A549 (cell line): ENCODE measurements at regions not wholly inside any gene's neighbourhood (a gene's known extent, or its start where the extent isn't known, plus 50 kb on each side); places are given as distances from the start of the nearest gene placed in this dataset.

Experiments
- ATAC-seq, 2 experiments: fragments of 200-7000 bp in 1 of 2; fragments of >200 bp in 1 of 2; cut with Nextera tagmentation in 1 of 2; cut with Tn5 transposase in 1 of 2; 3 replicates each; pipeline versions ENCODE4 v1.8.0 to v1.9.1; 2018 to 2020; ENCODE audit warnings: mild to moderate bottlenecking in 1 of 2, moderate library complexity in 1 of 2
- CTCF ChIA-PET: fragments of 300-600 bp; sonication (Branson Sonifier 250); formaldehyde crosslinking; extraction: SDS; loops from one replicate; lab custom pipeline; 2021; ENCODE audit warnings: antibody characterized with exemption, inconsistent platforms; lab: Yijun Ruan, JAX
- POLR2A ChIA-PET: fragments of 350-600 bp; formaldehyde crosslinking; extraction: SDS; loops from one replicate; lab custom pipeline; 2021; ENCODE audit warnings: antibody characterized with exemption, inconsistent platforms; lab: Yijun Ruan, JAX
- DNase-seq, 2 experiments: peaks; one replicate each; pipeline versions ENCODE4 v3.0.0 to v3.0.0-alpha.2; 2011 to 2016; ENCODE audit warnings: low read depth in 1 of 2, low spot score in 1 of 2
- FAIRE-seq: peaks from 2 replicates; lab custom pipeline; 2011; peaks lifted over from hg19 to GRCh38; lab: Jason Lieb, UNC
- H3K27ac ChIP-seq, 2 experiments: fragments of >200 bp; sonication (Bioruptor Twin); formaldehyde crosslinking; 3 replicates each; pipeline ENCODE4 v1.5.1; 2016 to 2017
- H3K4me1 ChIP-seq: fragments of >200 bp; sonication (Bioruptor Twin); formaldehyde crosslinking; 3 replicates; pipeline ENCODE4 v1.6.1; 2016
- H3K4me2 ChIP-seq: fragments of >200 bp; sonication (Bioruptor Twin); formaldehyde crosslinking; 3 replicates; pipeline ENCODE4 v1.6.1; 2016
- H3K4me3 ChIP-seq: fragments of >200 bp; sonication (Bioruptor Twin); formaldehyde crosslinking; 3 replicates; pipeline ENCODE4 v1.5.1; 2016
- H3K9me3 ChIP-seq: fragments of >200 bp; sonication (Bioruptor Twin); formaldehyde crosslinking; 3 replicates; pipeline ENCODE4 v1.6.1; 2016
- BHLHE40 ChIP-seq: IDR thresholded peaks from 2 replicates; pipeline ENCODE4 v1.6.1; 2012; ENCODE audit warnings: low read depth, low read length, inconsistent platforms
- CBX2 ChIP-seq: fragments of 200-600 bp; sonication (generic); IDR thresholded peaks from 2 replicates; pipeline ENCODE4 v1.6.1; 2016; ENCODE audit warnings: low read depth, mild to moderate bottlenecking, borderline replicate concordance
- CBX8 ChIP-seq: fragments of 200-600 bp; sonication (generic); IDR thresholded peaks from 2 replicates; pipeline ENCODE4 v1.6.1; 2016
- EHF ChIP-seq: fragments of 250-450 bp; sonication (Bioruptor Pico); IDR thresholded peaks from 2 replicates; pipeline ENCODE4 v1.5.0; 2020; ENCODE audit warnings: mild to moderate bottlenecking
- EP300 ChIP-seq, 2 experiments: fragments of >200 bp; sonication (Bioruptor Twin); formaldehyde crosslinking; IDR thresholded peaks; 2 replicates in 1 of 2; 3 replicates in 1 of 2; pipeline ENCODE4 v1.6.1; 2016 to 2017
- ESRRA ChIP-seq: fragments of 150-350 bp; IDR thresholded peaks from 2 replicates; pipeline ENCODE4 v1.6.1; 2014; ENCODE audit warnings: mild to moderate bottlenecking, low read length, borderline replicate concordance
- GATA3 ChIP-seq: IDR thresholded peaks from 2 replicates; pipeline ENCODE4 v1.6.1; 2012; ENCODE audit warnings: borderline replicate concordance
- HOXA7 ChIP-seq: fragments of 250-450 bp; sonication (Bioruptor Pico); IDR thresholded peaks from 2 replicates; pipeline ENCODE4 v1.5.0; 2020; ENCODE audit warnings: mild to moderate bottlenecking, moderate library complexity
- HOXB13 ChIP-seq: fragments of 250-450 bp; sonication (Bioruptor Pico); IDR thresholded peaks from 2 replicates; pipeline ENCODE4 v1.5.0; 2020; ENCODE audit warnings: low read depth, mild to moderate bottlenecking, moderate library complexity
- HOXB5 ChIP-seq: fragments of 250-450 bp; sonication (Bioruptor Pico); IDR thresholded peaks from 2 replicates; pipeline ENCODE4 v1.5.0; 2020; ENCODE audit warnings: mild to moderate bottlenecking, moderate library complexity
- JUN ChIP-seq, 2 experiments: fragments of >200 bp; sonication (Bioruptor Twin); formaldehyde crosslinking; IDR thresholded peaks; 2 replicates in 1 of 2; 3 replicates in 1 of 2; pipeline ENCODE4 v1.6.1; 2016 to 2017
- MAFK ChIP-seq: fragments of 450-650 bp; IDR thresholded peaks from 2 replicates; pipeline ENCODE4 v1.6.1; 2014; ENCODE audit not compliant: partially characterized antibody
- MAZ ChIP-seq: fragments of 150-350 bp; IDR thresholded peaks from 2 replicates; pipeline ENCODE4 v1.6.1; 2014; ENCODE audit warnings: antibody characterized with exemption, low read depth, low read length, borderline replicate concordance
- MYC ChIP-seq: IDR thresholded peaks from 2 replicates; pipeline ENCODE4 v1.6.1; 2012; ENCODE audit warnings: mild to moderate bottlenecking, inconsistent platforms, low read length, improper control_type of control experiment, borderline replicate concordance
- NFE2L2 ChIP-seq: fragments of 150-350 bp; conservative IDR thresholded peaks from 2 replicates; pipeline ENCODE4 v1.6.1; 2014; ENCODE audit warnings: low read length
- POLR2AphosphoS2 ChIP-seq: conservative IDR thresholded peaks from 2 replicates; pipeline ENCODE4 v1.6.1; 2012; ENCODE audit warnings: low read length, improper control_type of control experiment, inconsistent platforms
- RFX5 ChIP-seq: fragments of 450-650 bp; IDR thresholded peaks from 2 replicates; pipeline ENCODE4 v1.7.1; 2014; ENCODE audit warnings: antibody characterized with exemption, mild to moderate bottlenecking, moderate library complexity
- RNF2 ChIP-seq: fragments of 200-600 bp; sonication (generic); IDR thresholded peaks from 2 replicates; pipeline ENCODE4 v1.6.1; 2016; ENCODE audit warnings: low read depth, mild to moderate bottlenecking, antibody characterized with exemption, moderate library complexity, borderline replicate concordance
- SMC3 ChIP-seq: fragments of >200 bp; sonication (Bioruptor Twin); formaldehyde crosslinking; IDR thresholded peaks from 3 replicates; pipeline ENCODE4 v1.6.1; 2018; ENCODE audit warnings: inconsistent platforms
- SREBF2 ChIP-seq: fragments of 450-650 bp; IDR thresholded peaks from 2 replicates; pipeline ENCODE4 v1.6.1; 2014; ENCODE audit warnings: mild to moderate bottlenecking, moderate library complexity
- ZFP36 ChIP-seq: fragments of 450-650 bp; IDR thresholded peaks from 2 replicates; pipeline ENCODE4 v1.6.1; 2014; ENCODE audit warnings: borderline replicate concordance; ENCODE audit not compliant: partially characterized antibody
- ZNF302 ChIP-seq: fragments of 250-450 bp; sonication (Bioruptor Pico); IDR thresholded peaks from 2 replicates; pipeline ENCODE4 v1.9.0; 2021; ENCODE audit warnings: inconsistent platforms, mild to moderate bottlenecking, moderate library complexity
- WGBS: methylation state at CpG from one replicate; pipeline ENCODE4 v1.1.6; 2017; ENCODE audit errors: missing lambda C conversion rate; 5-methylcytosine and 5-hydroxymethylcytosine counted together
- TF ChIP-seq, protein P1 (sequence below): fragments of 250-450 bp; sonication (Bioruptor Pico); IDR thresholded peaks from 2 replicates; pipeline ENCODE4 v1.5.0; 2020; ENCODE audit warnings: low read depth, mild to moderate bottlenecking, moderate library complexity
- TF ChIP-seq, protein P2 (sequence below): IDR thresholded peaks from 2 replicates; pipeline ENCODE4 v1.6.1; 2012; ENCODE audit warnings: low read depth, borderline replicate concordance
- TF ChIP-seq, protein P3 (sequence below): fragments of 250-450 bp; sonication (Bioruptor Pico); IDR thresholded peaks from 2 replicates; pipeline ENCODE4 v1.5.0; 2021; ENCODE audit warnings: mild to moderate bottlenecking, moderate library complexity, borderline replicate concordance
- TF ChIP-seq, protein P4 (sequence below): fragments of 450-650 bp; IDR thresholded peaks from 2 replicates; pipeline ENCODE4 v1.6.1; 2014; ENCODE audit warnings: antibody characterized with exemption
- TF ChIP-seq, protein P5 (sequence below): fragments of >200 bp; sonication (Bioruptor Twin); formaldehyde crosslinking; IDR thresholded peaks from 3 replicates; pipeline ENCODE4 v1.6.1; 2016

DNA sequence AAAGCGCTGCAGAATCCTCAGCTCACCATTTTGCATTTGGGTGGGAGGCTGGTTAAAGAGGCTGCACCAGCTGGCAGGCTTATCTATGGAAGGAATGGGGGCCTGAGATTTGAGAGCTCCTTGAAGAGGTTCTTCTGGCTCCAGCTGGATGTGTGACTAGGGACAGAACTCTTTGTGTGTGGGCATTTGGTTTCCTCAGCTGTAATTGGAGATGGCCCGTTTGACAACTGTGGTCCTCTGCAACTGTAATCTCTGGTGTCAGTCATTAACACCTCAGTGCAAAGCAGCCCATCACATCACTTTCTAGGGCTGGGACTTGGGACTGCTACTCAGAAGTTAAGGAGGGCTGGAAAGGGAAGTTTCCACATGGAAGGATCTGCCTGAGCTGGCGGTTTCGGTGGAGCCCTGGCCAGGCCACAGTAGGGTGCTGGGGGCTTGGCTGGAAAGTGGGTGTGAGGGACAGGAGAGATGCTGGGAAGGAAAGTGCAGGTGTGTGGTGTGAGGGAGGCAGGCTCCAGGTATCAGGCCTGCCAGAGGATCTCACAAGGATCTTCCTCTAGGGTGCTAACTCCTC lies 193.8 kb downstream of the GADD45G start:
- no peak overlapping the region for H3K4me3 ChIP-seq
- WGBS, result 58% methylated on average over 4 of the region's 4 CpGs
- ChIA-PET POLR2A (no interaction called here), CTCF (interaction anchor here (0.8 kb wide), 1 partner anchor 196 kb away, joined by 3 read pairs; no protein-coding TSS in a partner anchor)
- no peak for ATAC-seq
- H3K4me1 ChIP-seq, result no peaks in the 10 kb centered on the region
- DNase-seq, result no peak
- FAIRE-seq, result no peak
- TF ChIP-seq BHLHE40 (no peak), CBX8 (no peak), MAZ (no peak), RNF2 (no peak), MAFK (no peak), ZNF302 (CRISPR knock-in tag) (no peak), ZFP36 (no peak)
- TF ChIP-seq, protein P1, sequence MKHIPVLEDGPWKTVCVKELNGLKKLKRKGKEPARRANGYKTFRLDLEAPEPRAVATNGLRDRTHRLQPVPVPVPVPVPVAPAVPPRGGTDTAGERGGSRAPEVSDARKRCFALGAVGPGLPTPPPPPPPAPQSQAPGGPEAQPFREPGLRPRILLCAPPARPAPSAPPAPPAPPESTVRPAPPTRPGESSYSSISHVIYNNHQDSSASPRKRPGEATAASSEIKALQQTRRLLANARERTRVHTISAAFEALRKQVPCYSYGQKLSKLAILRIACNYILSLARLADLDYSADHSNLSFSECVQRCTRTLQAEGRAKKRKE (CRISPR knock-in tag), result no peak
- TF ChIP-seq, protein P2, sequence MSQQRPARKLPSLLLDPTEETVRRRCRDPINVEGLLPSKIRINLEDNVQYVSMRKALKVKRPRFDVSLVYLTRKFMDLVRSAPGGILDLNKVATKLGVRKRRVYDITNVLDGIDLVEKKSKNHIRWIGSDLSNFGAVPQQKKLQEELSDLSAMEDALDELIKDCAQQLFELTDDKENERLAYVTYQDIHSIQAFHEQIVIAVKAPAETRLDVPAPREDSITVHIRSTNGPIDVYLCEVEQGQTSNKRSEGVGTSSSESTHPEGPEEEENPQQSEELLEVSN, result no peak
- TF ChIP-seq, protein P3, sequence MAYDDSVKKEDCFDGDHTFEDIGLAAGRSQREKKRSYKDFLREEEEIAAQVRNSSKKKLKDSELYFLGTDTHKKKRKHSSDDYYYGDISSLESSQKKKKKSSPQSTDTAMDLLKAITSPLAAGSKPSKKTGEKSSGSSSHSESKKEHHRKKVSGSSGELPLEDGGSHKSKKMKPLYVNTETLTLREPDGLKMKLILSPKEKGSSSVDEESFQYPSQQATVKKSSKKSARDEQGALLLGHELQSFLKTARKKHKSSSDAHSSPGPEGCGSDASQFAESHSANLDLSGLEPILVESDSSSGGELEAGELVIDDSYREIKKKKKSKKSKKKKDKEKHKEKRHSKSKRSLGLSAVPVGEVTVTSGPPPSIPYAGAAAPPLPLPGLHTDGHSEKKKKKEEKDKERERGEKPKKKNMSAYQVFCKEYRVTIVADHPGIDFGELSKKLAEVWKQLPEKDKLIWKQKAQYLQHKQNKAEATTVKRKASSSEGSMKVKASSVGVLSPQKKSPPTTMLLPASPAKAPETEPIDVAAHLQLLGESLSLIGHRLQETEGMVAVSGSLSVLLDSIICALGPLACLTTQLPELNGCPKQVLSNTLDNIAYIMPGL (CRISPR knock-in tag), result no peak
- H3K4me2 ChIP-seq, result no peak overlapping the region
- no peaks in the 10 kb centered on the region for H3K9me3 ChIP-seq
- no peak overlapping the region for H3K27ac ChIP-seq

DNA sequence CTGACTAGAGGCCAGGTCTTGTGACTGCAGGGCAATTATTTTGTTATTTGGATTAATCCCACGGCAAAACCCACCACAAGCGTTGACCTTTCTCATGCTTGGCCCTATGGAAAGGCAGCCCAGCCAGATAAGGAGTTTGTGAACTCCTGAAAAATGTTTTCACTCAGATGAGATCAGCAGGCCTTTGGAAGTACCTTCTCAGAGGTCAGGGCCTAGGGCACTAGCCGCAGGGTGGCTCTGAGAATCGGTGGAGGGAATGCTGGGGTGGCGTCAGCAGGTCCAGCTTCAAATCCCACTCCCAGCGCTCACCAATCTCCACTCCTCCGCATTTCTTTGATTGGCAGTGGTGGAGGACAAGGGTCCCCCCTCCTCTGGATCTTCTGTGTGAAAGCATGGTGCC lies 194.4 kb downstream of the GADD45G start:
- POLR2A ChIA-PET, result no interaction called here
- H3K4me3 ChIP-seq, result no peak overlapping the region
- DNase-seq (no peak), ATAC-seq (no peak), FAIRE-seq (no peak)
- H3K4me2 ChIP-seq, result no peak overlapping the region
- H3K9me3 ChIP-seq, result no peaks in the 10 kb centered on the region
- TF ChIP-seq POLR2AphosphoS2, result no peak
- no peak for TF ChIP-seq HOXB13 (CRISPR knock-in tag)
- no peak for TF ChIP-seq SREBF2
- TF ChIP-seq ZFP36, result no peak
- no peak for TF ChIP-seq MYC
- no peak for TF ChIP-seq HOXA7
- WGBS, result 72% methylated on average over 7 of the region's 7 CpGs
- CTCF ChIA-PET, result interaction anchor here (0.8 kb wide), 1 partner anchor 196 kb away, joined by 3 read pairs; no protein-coding TSS in a partner anchor
- no peak overlapping the region for H3K27ac ChIP-seq
- no peaks in the 10 kb centered on the region for H3K4me1 ChIP-seq

DNA sequence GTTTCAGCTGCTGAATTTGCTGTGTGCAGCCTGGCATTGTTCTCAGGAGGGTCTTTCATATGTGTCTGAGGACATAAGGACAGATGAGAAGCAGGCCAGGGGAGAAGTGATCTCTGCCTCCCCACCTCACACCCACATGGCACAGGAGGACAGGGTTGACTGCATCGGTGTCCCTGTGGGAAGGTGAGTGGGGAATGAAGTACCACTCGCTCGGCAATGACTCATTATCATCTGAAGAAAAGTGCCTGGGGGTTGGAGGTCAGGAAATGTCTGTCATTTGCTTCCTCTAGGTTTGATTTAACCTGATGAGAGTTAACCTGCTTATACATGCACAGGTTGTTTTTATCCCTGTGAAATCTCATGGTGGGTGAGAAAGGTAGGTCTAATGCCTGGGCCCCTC lies 195.0 kb downstream of the GADD45G start:
- Histone ChIP-seq H3K4me1 (no peaks in the 10 kb centered on the region), H3K9me3 (no peaks in the 10 kb centered on the region), H3K4me2 (no peak overlapping the region), H3K27ac (no peak overlapping the region), H3K4me3 (no peak overlapping the region)
- no peak for DNase-seq
- CTCF ChIA-PET, result no interaction called here
- 31% methylated on average over 3 of the region's 3 CpGs for WGBS
- TF ChIP-seq SMC3 (no peak), CBX2 (no peak), POLR2AphosphoS2 (no peak), GATA3 (no peak), RNF2 (no peak), HOXA7 (no peak), RFX5 (no peak), EP300 (IDR thresholded peaks at IDR 0.05) (no peak), BHLHE40 (no peak), HOXB5 (no peak), JUN (IDR thresholded peaks at IDR 0.05) (no peak), ESRRA (no peak), EHF (CRISPR knock-in tag) (no peak), CBX8 (no peak), HOXB13 (CRISPR knock-in tag) (no peak), NFE2L2 (no peak)
- TF ChIP-seq, protein P4, sequence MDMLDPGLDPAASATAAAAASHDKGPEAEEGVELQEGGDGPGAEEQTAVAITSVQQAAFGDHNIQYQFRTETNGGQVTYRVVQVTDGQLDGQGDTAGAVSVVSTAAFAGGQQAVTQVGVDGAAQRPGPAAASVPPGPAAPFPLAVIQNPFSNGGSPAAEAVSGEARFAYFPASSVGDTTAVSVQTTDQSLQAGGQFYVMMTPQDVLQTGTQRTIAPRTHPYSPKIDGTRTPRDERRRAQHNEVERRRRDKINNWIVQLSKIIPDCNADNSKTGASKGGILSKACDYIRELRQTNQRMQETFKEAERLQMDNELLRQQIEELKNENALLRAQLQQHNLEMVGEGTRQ, result no peak
- TF ChIP-seq, protein P5, sequence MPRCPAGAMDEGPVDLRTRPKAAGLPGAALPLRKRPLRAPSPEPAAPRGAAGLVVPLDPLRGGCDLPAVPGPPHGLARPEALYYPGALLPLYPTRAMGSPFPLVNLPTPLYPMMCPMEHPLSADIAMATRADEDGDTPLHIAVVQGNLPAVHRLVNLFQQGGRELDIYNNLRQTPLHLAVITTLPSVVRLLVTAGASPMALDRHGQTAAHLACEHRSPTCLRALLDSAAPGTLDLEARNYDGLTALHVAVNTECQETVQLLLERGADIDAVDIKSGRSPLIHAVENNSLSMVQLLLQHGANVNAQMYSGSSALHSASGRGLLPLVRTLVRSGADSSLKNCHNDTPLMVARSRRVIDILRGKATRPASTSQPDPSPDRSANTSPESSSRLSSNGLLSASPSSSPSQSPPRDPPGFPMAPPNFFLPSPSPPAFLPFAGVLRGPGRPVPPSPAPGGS, result no peak
- TF ChIP-seq, protein P1 (CRISPR knock-in tag), result no peak
- no peak for FAIRE-seq
- POLR2A ChIA-PET, result no interaction called here
- ATAC-seq, result no peak
